ENCODE measurements at regions not wholly inside any gene's neighbourhood (a gene's known extent, or its start where the extent isn't known, plus 50 kb on each side); places are given as distances from the start of the nearest gene placed in this dataset.

GRCh38 chr2:10212827-10213226, 89.9 kb upstream of the HPCAL1 start:
- TF ChIP-seq POLR2A (IDR thresholded peaks at IDR 0.05) (no peak), CTCF (IDR thresholded peaks at IDR 0.05) (no peak)

All from right lobe of liver (tissue), 4 donors.